Erythroblast (primary cell): ENCODE measurements at regions not wholly inside any gene's neighbourhood (a gene's known extent, or its start where the extent isn't known, plus 50 kb on each side); places are given as distances from the start of the nearest gene placed in this dataset.

Experiments used
- GATA1 ChIP-seq: IDR thresholded peaks from 2 replicates; pipeline ENCODE4 v1.6.1; 2011; ENCODE audit warnings: low read depth, mild to moderate bottlenecking, control low read depth, low read length, moderate library complexity
- POLR2A ChIP-seq: IDR thresholded peaks from 2 replicates; pipeline ENCODE4 v1.6.1; 2011; ENCODE audit warnings: mild to moderate bottlenecking, low read length

DNA sequence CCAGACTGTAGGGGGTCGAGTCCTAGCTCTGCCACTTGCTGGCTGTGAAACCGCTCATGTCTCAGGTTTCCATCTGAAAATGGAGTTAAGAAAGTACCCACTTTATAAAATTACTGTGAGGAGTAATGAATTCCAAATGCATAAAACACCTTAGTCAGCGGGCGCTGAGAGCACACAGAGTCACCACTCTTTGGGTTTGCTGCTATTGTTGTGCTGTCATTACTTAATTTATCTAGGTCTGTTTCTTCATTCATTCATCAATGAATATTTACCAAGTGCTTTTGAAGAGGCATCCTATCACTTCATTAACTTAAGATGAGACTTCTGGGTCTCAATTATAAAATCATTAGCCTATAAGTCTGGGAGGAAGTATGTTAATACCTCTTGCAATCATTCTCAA, 317.3 kb downstream of the FBXW7 start:
- TF ChIP-seq GATA1 = no peak
- no peak for TF ChIP-seq POLR2A
